Kidney (tissue), 13 donors: ENCODE measurements at regions not wholly inside any gene's neighbourhood (a gene's known extent, or its start where the extent isn't known, plus 50 kb on each side); places are given as distances from the start of the nearest gene placed in this dataset.

ENCODE experiments used
- DNase-seq, 5 donors: peaks; one replicate each; pipeline ENCODE4 v3.0.0-alpha.2; 2013 to 2020
- FAIRE-seq: peaks from 2 replicates; lab custom pipeline; 2012; peaks lifted over from hg19 to GRCh38; lab: Jason Lieb, UNC
- H3K27ac ChIP-seq, 2 donors: one replicate each; pipeline ENCODE4 v1.7.0; 2013; ENCODE audit warnings: low read depth in 2 of 2, low read length in 2 of 2, inconsistent platforms in 1 of 2
- H3K27me3 ChIP-seq: one replicate; pipeline ENCODE4 v1.7.1; 2013; ENCODE audit warnings: low read length, inconsistent platforms; ENCODE audit not compliant: control insufficient read depth, insufficient read depth
- H3K36me3 ChIP-seq, 3 donors: one replicate each; pipeline versions ENCODE4 v1.7.0 to v1.7.1; 2013; ENCODE audit warnings: low read length in 3 of 3, control low read depth in 1 of 3, inconsistent platforms in 1 of 3; ENCODE audit not compliant: insufficient read depth in 3 of 3, control insufficient read depth in 2 of 3
- H3K4me1 ChIP-seq, 3 donors: one replicate each; pipeline versions ENCODE4 v1.7.0 to v1.7.1; 2013; ENCODE audit warnings: low read length in 3 of 3, inconsistent platforms in 1 of 3, low read depth in 1 of 3; ENCODE audit not compliant: control insufficient read depth in 2 of 3, insufficient read depth in 2 of 3
- H3K4me3 ChIP-seq, 3 donors: one replicate each; pipeline versions ENCODE4 v1.7.0 to v1.8.1; 2013; ENCODE audit warnings: low read length in 3 of 3, control low read depth in 1 of 3, inconsistent platforms in 1 of 3
- H3K9ac ChIP-seq, 3 donors: one replicate each; pipeline versions ENCODE4 v1.7.0 to v1.7.1; 2013; ENCODE audit warnings: low read length in 3 of 3, control low read depth in 1 of 3, inconsistent platforms in 1 of 3
- H3K9me3 ChIP-seq, 3 donors: one replicate each; pipeline versions ENCODE4 v1.7.0 to v1.7.1; 2013; ENCODE audit warnings: low read length in 3 of 3, control low read depth in 1 of 3, inconsistent platforms in 1 of 3; ENCODE audit not compliant: control insufficient read depth in 2 of 3, insufficient read depth in 1 of 3
- intact Hi-C: fragments of 100-400 bp; cut with DNase I; formaldehyde crosslinking; loops from one replicate; pipeline ENCODE4 v1.11.1; 2022
- TF ChIP-seq, protein P1 (sequence below): IDR thresholded peaks from 3 replicates; pipeline ENCODE4 v1.5.1; 2012; ENCODE audit warnings: mild to moderate bottlenecking, moderate library complexity, borderline replicate concordance; ENCODE audit not compliant: insufficient read depth; ENCODE audit errors: extremely low read depth
- donor health status: control.
- donor health status: control.
- donor health status: control.
- donor health status: control.
- donor health status: control.
- donor health status: DM: yes; HTN: yes; CAD: no.
- donor health status: Normal renal cell carcinoma (clear cell type).

DNA sequence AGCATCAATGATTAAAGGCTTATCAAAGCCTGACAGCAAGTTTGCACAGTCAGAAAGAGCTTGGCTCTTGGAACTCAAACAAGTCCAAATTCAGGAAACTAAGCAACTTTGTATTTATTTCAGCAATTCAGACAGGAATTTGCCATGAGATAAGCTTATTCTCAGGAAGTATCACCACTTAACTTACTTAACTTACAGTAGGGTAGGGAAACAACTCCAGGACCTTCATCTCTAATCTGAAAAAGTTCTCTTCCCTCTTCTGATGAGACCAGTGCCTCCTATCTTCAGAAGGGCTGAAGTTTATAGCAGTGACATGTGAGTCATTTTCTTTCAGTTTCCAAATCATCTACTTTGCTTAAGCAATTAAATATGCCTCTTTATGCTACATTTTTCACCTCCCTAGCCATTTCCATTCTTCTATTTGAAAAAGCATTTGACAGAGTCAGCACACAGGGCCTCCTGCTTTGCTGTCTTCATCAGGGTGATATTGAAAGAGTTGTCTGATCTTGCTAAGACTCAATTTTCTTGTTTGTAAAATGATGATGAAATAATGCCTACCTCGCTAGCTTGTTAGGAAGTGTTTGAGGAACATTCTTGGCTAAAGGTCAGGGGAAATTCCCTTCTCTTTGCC is 389.5 kb downstream of the RND3 start:
- intact Hi-C loops, result no loop called here
- Histone ChIP-seq H3K27ac (no peak overlapping the region), H3K27me3 (no peaks in the 10 kb centered on the region), H3K4me3 (peak overlapping the region in 1 of 3 donors; percentile 2), H3K9ac (no peak overlapping the region), H3K9me3 (no peaks in the 10 kb centered on the region), H3K36me3 (no peaks in the 10 kb centered on the region), H3K4me1 (peaks cover 0 to 4% (median 0%) of the 10 kb centered on the region in 3 donors)
- DNase-seq (no peak), FAIRE-seq (no peak)
- TF ChIP-seq, protein P1, sequence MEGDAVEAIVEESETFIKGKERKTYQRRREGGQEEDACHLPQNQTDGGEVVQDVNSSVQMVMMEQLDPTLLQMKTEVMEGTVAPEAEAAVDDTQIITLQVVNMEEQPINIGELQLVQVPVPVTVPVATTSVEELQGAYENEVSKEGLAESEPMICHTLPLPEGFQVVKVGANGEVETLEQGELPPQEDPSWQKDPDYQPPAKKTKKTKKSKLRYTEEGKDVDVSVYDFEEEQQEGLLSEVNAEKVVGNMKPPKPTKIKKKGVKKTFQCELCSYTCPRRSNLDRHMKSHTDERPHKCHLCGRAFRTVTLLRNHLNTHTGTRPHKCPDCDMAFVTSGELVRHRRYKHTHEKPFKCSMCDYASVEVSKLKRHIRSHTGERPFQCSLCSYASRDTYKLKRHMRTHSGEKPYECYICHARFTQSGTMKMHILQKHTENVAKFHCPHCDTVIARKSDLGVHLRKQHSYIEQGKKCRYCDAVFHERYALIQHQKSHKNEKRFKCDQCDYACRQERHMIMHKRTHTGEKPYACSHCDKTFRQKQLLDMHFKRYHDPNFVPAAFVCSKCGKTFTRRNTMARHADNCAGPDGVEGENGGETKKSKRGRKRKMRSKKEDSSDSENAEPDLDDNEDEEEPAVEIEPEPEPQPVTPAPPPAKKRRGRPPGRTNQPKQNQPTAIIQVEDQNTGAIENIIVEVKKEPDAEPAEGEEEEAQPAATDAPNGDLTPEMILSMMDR, result no peak

DNA sequence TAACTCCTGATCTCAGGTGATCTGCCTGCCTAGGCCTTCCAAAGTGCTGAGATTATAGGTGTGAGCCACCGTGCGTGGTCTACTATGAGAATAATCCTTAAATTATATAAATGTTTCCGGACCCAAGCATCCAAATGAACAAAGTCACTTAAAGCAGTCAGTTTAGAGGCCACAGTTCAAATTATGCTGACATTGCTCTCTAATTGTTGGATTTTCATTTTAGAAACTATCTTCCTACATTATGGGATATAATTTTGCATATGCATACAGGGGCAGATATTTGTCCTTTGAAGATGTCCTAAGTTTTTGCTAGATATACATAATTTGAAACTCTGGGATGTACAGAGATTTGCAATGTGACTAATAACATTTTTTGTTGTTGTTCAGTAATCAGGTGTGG is 390.1 kb downstream of the RND3 start:
- FAIRE-seq, result no peak
- H3K9me3 ChIP-seq, result no peaks in the 10 kb centered on the region
- intact Hi-C loops, result no loop called here
- H3K27ac ChIP-seq, result no peak overlapping the region
- H3K27me3 ChIP-seq, result no peaks in the 10 kb centered on the region
- H3K4me1 ChIP-seq, result peaks cover 0 to 4% (median 0%) of the 10 kb centered on the region in 3 donors
- H3K4me3 ChIP-seq, result no peak overlapping the region
- H3K9ac ChIP-seq, result no peak overlapping the region
- TF ChIP-seq, protein P1, result no peak
- H3K36me3 ChIP-seq, result no peaks in the 10 kb centered on the region
- no peak for DNase-seq

DNA sequence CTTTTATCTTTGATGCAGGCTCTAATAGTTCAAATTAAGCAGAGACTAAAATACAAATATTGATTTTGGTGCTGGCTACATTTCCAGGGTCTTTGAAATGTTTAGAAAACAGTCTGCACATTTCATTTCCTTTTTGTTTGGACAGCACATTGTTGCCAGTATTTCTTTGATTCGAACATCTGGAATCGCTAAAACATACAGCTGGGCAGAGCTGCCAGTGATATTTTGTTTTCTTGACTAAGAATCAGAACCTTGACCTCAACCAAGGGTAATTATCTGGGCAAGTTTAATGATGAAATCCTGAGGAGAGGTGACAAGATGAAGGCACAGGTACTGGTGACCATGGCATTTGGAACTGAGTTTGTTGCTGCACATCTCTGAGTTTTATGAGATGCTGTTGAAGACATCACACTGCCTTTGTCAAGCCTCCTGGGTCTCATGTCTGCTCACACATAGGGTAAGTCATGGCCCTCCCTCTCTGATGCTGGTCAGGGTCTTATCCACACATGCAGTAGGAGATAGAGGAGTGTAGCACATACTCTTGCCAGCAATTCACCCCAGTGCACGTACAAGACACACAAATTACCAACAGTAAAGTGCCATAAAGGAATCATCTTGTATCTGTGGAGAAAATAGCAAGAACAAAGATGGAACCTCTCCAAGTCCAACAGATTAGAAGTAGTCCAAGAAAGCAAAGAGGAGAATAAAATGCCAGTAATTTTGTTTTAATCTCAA is 391.9 kb downstream of the RND3 start:
- H3K4me3 ChIP-seq, result no peak overlapping the region
- no peak overlapping the region for H3K27ac ChIP-seq
- H3K36me3 ChIP-seq, result no peaks in the 10 kb centered on the region
- H3K27me3 ChIP-seq, result no peaks in the 10 kb centered on the region
- intact Hi-C loops, result no loop called here
- peaks cover 0 to 4% (median 0%) of the 10 kb centered on the region in 3 donors for H3K4me1 ChIP-seq
- H3K9me3 ChIP-seq, result no peaks in the 10 kb centered on the region
- no peak overlapping the region for H3K9ac ChIP-seq
- DNase-seq (no peak), FAIRE-seq (no peak)
- TF ChIP-seq, protein P1, result no peak
